ENCODE measurements at regions not wholly inside any gene's neighbourhood (a gene's known extent, or its start where the extent isn't known, plus 50 kb on each side); places are given as distances from the start of the nearest gene placed in this dataset.

DNA sequence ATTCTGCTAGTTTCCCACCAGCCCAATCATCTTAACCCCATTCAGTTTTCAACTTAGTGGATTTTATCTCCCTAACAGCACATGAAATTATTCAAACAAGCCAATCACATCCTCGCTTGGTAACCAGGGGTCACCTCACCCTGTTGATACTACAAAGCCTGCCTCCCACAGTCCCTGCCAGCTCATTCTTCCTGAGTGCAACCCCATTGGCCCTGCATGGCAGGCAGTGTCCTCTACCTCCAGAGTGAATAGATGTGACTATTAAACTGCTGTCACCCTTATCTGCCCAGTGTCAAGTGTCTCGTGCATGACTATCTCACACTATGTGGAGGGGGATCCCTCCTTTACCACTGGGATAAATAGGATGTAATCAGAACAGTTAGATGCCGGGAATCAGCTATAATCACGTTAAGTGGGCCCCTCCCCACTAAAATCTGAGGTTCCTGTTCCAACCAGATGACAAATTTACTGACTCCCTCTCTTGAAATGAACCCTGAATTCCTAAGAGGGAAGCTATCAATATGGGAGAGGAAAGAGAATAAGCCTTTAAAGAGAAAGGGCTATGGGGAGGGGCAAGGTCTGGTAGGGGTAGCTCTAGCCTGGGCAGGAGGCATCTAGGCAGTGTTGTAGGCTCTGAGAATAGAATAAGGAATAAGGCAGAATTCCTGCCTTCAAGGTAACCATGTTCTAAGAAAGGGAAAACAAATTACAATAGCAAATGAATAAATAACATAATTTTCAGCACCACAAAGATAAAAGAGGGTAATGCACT is 155.9 kb downstream of the SLC30A10 start:
- intact Hi-C loops (cut with DNase I), result no loop called here

DNA sequence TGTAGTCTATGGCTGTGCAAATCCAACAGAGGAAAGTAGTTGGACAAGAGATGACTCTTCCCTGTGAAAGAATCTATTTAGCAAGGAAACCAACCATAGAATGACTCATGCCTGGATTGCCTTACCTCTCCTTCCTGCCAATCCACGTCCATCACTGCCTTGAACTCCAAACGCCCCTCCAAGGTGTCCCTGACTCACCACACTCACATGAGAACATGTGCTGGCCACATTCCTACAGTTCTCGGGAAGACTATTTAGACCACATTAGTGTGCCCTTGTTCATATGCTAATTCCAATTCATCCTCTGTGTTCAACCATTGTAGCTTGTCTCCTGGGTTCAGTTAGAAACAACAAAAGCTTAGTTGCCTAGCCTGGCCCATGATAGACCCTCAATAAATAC is 157.3 kb downstream of the SLC30A10 start:
- no peaks in the 10 kb centered on the region for H3K9me3 ChIP-seq
- no peak overlapping the region for H3K27ac ChIP-seq
- no peaks in the 10 kb centered on the region for H3K27me3 ChIP-seq
- no peak for DNase-seq (ENCODE audit: low spot score in 2 of 2)
- no peak overlapping the region for H3K4me3 ChIP-seq
- H3K36me3 ChIP-seq, result no peaks in the 10 kb centered on the region
- H3K4me1 ChIP-seq, result no peaks in the 10 kb centered on the region
- TF ChIP-seq, protein P1, sequence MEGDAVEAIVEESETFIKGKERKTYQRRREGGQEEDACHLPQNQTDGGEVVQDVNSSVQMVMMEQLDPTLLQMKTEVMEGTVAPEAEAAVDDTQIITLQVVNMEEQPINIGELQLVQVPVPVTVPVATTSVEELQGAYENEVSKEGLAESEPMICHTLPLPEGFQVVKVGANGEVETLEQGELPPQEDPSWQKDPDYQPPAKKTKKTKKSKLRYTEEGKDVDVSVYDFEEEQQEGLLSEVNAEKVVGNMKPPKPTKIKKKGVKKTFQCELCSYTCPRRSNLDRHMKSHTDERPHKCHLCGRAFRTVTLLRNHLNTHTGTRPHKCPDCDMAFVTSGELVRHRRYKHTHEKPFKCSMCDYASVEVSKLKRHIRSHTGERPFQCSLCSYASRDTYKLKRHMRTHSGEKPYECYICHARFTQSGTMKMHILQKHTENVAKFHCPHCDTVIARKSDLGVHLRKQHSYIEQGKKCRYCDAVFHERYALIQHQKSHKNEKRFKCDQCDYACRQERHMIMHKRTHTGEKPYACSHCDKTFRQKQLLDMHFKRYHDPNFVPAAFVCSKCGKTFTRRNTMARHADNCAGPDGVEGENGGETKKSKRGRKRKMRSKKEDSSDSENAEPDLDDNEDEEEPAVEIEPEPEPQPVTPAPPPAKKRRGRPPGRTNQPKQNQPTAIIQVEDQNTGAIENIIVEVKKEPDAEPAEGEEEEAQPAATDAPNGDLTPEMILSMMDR (IDR thresholded peaks at IDR 0.05), result no peak
- intact Hi-C loops (cut with DNase I), result no loop called here

More for the DNA sequence above, 155.9 kb downstream of the SLC30A10 start:
- H3K9me3 ChIP-seq, result no peaks in the 10 kb centered on the region
- no peaks in the 10 kb centered on the region for H3K36me3 ChIP-seq
- DNase-seq (ENCODE audit: low spot score in 2 of 2), result no peak
- H3K4me1 ChIP-seq, result no peaks in the 10 kb centered on the region
- TF ChIP-seq, protein P1 (IDR thresholded peaks at IDR 0.05), result no peak
- no peaks in the 10 kb centered on the region for H3K27me3 ChIP-seq
- no peak overlapping the region for H3K4me3 ChIP-seq
- no peak overlapping the region for H3K27ac ChIP-seq

DNA sequence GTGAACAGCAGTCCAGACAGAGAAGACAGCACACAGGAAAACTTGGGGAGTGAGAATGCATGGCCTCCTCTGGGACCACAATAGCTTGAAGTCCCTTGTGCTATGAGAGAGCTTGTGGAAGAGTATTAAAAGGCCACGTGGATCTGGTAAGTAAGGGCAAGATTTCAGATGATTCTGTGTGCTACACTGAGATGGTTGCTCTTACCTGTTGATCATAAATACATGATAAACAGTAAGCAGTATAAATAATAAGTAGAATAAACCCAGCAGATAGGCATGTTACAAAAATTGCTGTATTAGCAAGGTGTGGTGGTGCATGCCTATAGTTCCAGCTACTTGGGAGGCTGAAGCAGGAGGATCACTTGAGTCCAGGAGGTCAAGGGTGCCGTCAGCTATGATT is 150.4 kb upstream of the ZC3H11B start:
- intact Hi-C loops (cut with DNase I), result no loop called here
- no peak for DNase-seq (ENCODE audit: low spot score in 2 of 2)
- no peak overlapping the region for H3K27ac ChIP-seq
- H3K27me3 ChIP-seq, result no peaks in the 10 kb centered on the region
- H3K9me3 ChIP-seq, result no peaks in the 10 kb centered on the region
- TF ChIP-seq, protein P1 (IDR thresholded peaks at IDR 0.05), result no peak
- no peaks in the 10 kb centered on the region for H3K36me3 ChIP-seq
- H3K4me1 ChIP-seq, result no peaks in the 10 kb centered on the region
- H3K4me3 ChIP-seq, result no peak overlapping the region

DNA sequence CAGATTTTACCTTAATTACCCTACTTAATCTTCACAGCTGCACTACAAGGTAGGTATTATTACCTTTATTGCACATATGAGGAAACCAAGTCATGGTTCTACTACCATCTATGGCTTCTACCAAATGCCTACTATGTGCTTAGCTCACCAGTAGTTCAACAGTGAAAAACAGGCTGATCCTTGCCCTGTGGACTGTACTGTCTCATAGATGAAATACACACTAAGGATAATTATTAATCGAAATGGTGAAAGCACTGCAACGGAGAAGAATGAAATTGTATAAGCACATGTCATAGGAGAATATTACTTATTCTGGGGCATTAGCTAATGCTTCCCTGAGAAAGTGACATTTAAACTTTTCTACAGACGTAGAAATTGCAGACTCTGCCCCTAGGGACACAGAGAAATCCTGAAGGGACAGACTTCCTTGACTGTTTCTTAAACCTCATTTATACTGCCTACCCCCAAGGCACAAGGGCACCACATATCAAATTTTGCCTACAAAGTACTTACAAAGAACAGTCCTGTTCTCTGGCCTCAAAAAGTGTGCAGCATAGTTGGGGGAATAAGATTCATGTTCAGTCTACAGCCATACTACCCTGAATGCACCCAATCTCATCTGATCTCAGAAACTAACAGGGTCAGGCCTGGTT is 148.4 kb upstream of the ZC3H11B start:
- Histone ChIP-seq H3K27me3 (no peaks in the 10 kb centered on the region), H3K36me3 (no peaks in the 10 kb centered on the region), H3K4me3 (no peak overlapping the region), H3K27ac (no peak overlapping the region), H3K4me1 (no peaks in the 10 kb centered on the region), H3K9me3 (no peaks in the 10 kb centered on the region)
- no peak for DNase-seq (ENCODE audit: low spot score in 2 of 2)
- TF ChIP-seq, protein P1 (IDR thresholded peaks at IDR 0.05), result no peak
- intact Hi-C loops (cut with DNase I), result no loop called here

DNA sequence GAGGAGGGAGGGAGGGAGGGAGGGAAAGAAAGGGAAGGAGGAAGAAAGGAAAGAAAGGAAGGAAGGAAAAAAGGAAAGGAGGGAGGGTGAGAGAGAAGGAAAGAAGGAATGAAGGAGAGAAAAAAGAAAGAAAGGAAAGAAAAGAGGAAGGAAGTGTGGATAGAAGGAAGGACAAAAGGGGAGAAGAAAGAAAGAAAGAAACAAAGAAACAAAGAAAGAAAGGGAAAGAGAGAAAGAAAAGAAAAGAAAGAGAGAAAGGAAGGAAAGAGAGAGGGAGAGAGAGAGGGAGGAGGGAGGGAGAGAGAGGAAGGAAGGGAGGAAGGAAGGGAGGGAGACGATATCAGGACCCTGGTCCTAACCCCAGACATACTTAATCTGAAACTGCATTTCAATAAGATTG is 146.2 kb upstream of the ZC3H11B start:
- TF ChIP-seq, protein P1 (IDR thresholded peaks at IDR 0.05), result no peak
- DNase-seq (ENCODE audit: low spot score in 2 of 2), result no peak
- H3K36me3 ChIP-seq, result no peaks in the 10 kb centered on the region
- H3K4me3 ChIP-seq, result no peak overlapping the region
- no peaks in the 10 kb centered on the region for H3K27me3 ChIP-seq
- H3K4me1 ChIP-seq, result no peaks in the 10 kb centered on the region
- intact Hi-C loops (cut with DNase I), result no loop called here
- no peaks in the 10 kb centered on the region for H3K9me3 ChIP-seq
- H3K27ac ChIP-seq, result no peak overlapping the region
